OCI-LY7 (cell line): ENCODE measurements at regions not wholly inside any gene's neighbourhood (a gene's known extent, or its start where the extent isn't known, plus 50 kb on each side); places are given as distances from the start of the nearest gene placed in this dataset.

ENCODE experiments used
- BruUV-seq: library from RNA; stranded (reverse); fragments of 400-500 nt; replicated peaks from 2 replicates; lab custom pipeline; 2021; lab: Mats Ljungman, UMichigan
- CTCF ChIA-PET: fragments of 300-600 bp; sonication (Branson Sonifier 250); formaldehyde crosslinking; loops from one replicate; lab custom pipeline; 2022; ENCODE audit warnings: antibody characterized with exemption; ENCODE audit not compliant: unreplicated experiment; lab: Charles Lee
- POLR2A ChIA-PET: fragments of 300-600 bp; sonication (Branson Sonifier 250); formaldehyde crosslinking; loops from one replicate; lab custom pipeline; 2022; ENCODE audit warnings: antibody characterized with exemption; lab: Charles Lee
- DNase-seq: peaks from one replicate; pipeline ENCODE4 v3.0.0-alpha.2; 2015; ENCODE audit warnings: low spot score
- H2AFZ ChIP-seq: fragments of 200-600 bp; sonication (generic), shearing (Covaris generic); 2 replicates; pipeline ENCODE4 v1.6.1; 2014; ENCODE audit warnings: mild to moderate bottlenecking, antibody characterized with exemption, low read length, moderate library complexity
- H3K27ac ChIP-seq: fragments of 200-600 bp; sonication (generic); 2 replicates; pipeline ENCODE4 v1.5.1; 2014; ENCODE audit warnings: mixed run types, low read depth, mild to moderate bottlenecking, moderate library complexity, low read length, inconsistent platforms; ENCODE audit not compliant: poor library complexity, severe bottlenecking
- H3K36me3 ChIP-seq: fragments of 200-600 bp; sonication (generic); 2 replicates; pipeline ENCODE4 v1.6.1; 2014; ENCODE audit warnings: mild to moderate bottlenecking, antibody characterized with exemption, low read length, moderate library complexity, mixed read lengths; ENCODE audit not compliant: insufficient read depth
- H3K4me1 ChIP-seq: fragments of 200-600 bp; sonication (generic); 2 replicates; pipeline ENCODE4 v1.5.1; 2014; ENCODE audit warnings: mild to moderate bottlenecking, low read length; ENCODE audit not compliant: insufficient read depth, poor library complexity, severe bottlenecking
- H3K4me2 ChIP-seq: fragments of 200-600 bp; sonication (generic); 2 replicates; pipeline ENCODE4 v1.6.1; 2014; ENCODE audit warnings: mild to moderate bottlenecking, low read length
- H3K4me3 ChIP-seq: fragments of 200-600 bp; sonication (generic); 2 replicates; pipeline ENCODE4 v1.5.1; 2014; ENCODE audit warnings: mild to moderate bottlenecking, low read depth, low read length; ENCODE audit not compliant: poor library complexity, severe bottlenecking
- H3K79me2 ChIP-seq: fragments of 200-600 bp; sonication (generic); 2 replicates; pipeline ENCODE4 v1.6.1; 2016; ENCODE audit warnings: low read depth, mild to moderate bottlenecking, low read length, moderate library complexity, mixed read lengths; ENCODE audit not compliant: insufficient read depth
- H3K9me2 ChIP-seq: fragments of 200-600 bp; sonication (generic); 2 replicates; pipeline ENCODE4 v1.6.1; 2016; ENCODE audit warnings: mild to moderate bottlenecking, low read length, mixed read lengths; ENCODE audit not compliant: insufficient read depth
- H3K9me3 ChIP-seq: fragments of 200-600 bp; sonication (generic); 2 replicates; pipeline ENCODE4 v1.6.1; 2014; ENCODE audit warnings: mild to moderate bottlenecking, mixed run types, low read length, mixed read lengths
- H4K20me1 ChIP-seq: fragments of 200-600 bp; sonication (generic); 2 replicates; pipeline ENCODE4 v1.6.1; 2014; ENCODE audit warnings: mild to moderate bottlenecking, antibody characterized with exemption, low read length, moderate library complexity, mixed read lengths; ENCODE audit not compliant: insufficient read depth
- CTCF ChIP-seq: fragments of 200-600 bp; sonication (generic); conservative IDR thresholded peaks from 2 replicates; pipeline ENCODE4 v1.5.1; 2014; ENCODE audit warnings: mild to moderate bottlenecking, antibody characterized with exemption, low read length, moderate library complexity, mixed read lengths
- EZH2phosphoT487 ChIP-seq: fragments of 200-600 bp; sonication (generic); IDR thresholded peaks from 2 replicates; pipeline ENCODE4 v1.6.1; 2018; ENCODE audit warnings: low read depth, borderline replicate concordance, mild to moderate bottlenecking, mixed run types, antibody characterized with exemption, low read length, moderate library complexity, mixed read lengths
- intact Hi-C: fragments of 100-400 bp; cut with micrococcal nuclease; formaldehyde crosslinking; loops from one replicate; pipeline ENCODE4 v1.10.0; 2022; ENCODE audit not compliant: unreplicated experiment

GRCh38 chr5:85225388-85225787 lies 840.7 kb upstream of the EDIL3 start:
- Histone ChIP-seq H2AFZ (no peak overlapping the region), H3K9me2 (no peaks in the 10 kb centered on the region), H4K20me1 (no peaks in the 10 kb centered on the region), H3K79me2 (no peaks in the 10 kb centered on the region), H3K4me2 (no peak overlapping the region), H3K9me3 (no peaks in the 10 kb centered on the region), H3K27ac (no peak overlapping the region), H3K36me3 (no peaks in the 10 kb centered on the region), H3K4me1 (no peaks in the 10 kb centered on the region), H3K4me3 (no peak overlapping the region)
- intact Hi-C loops = no loop called here
- BruUV-seq = no TSS peak
- TF ChIP-seq EZH2phosphoT487 (no peak), CTCF (no peak)
- ChIA-PET POLR2A (interaction anchor here (0.9 kb wide), 2 partner anchors 10 to 12 kb away, joined by 3 read pairs; no protein-coding TSS in a partner anchor), CTCF (no interaction called here)
- no peak for DNase-seq

DNA sequence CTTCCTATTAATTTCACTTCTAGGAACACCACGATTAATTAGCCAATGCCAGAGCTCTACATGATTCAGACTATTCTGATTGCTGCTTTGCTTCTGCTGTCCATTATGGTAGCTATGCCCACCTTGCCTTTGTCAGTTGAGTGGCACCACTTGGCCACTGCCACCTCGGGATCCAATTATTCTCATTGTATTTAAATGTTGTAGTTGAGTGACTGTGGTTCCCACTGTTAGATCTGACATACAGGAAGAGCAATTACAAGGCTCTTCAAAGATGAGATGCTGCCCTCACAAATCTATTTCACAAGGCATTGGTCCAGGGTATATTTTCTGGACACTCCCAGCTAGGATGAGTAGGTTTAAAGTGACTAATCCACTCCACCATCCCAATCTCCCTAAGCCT lies 864.5 kb upstream of the EDIL3 start:
- H3K9me3 ChIP-seq = no peaks in the 10 kb centered on the region
- H3K36me3 ChIP-seq = no peaks in the 10 kb centered on the region
- TF ChIP-seq EZH2phosphoT487 (no peak), CTCF (no peak)
- intact Hi-C loops = no loop called here
- ChIA-PET POLR2A (no interaction called here), CTCF (no interaction called here)
- H3K9me2 ChIP-seq = no peaks in the 10 kb centered on the region
- DNase-seq = no peak
- no peak overlapping the region for H3K4me3 ChIP-seq
- H3K4me1 ChIP-seq = no peaks in the 10 kb centered on the region
- H3K4me2 ChIP-seq = no peak overlapping the region
- H3K27ac ChIP-seq = no peak overlapping the region
- no peak overlapping the region for H2AFZ ChIP-seq
- no TSS peak for BruUV-seq
- H4K20me1 ChIP-seq = no peaks in the 10 kb centered on the region
- H3K79me2 ChIP-seq = no peaks in the 10 kb centered on the region

- no peaks in the 10 kb centered on the region for H3K4me1 ChIP-seq
- no peaks in the 10 kb centered on the region for H4K20me1 ChIP-seq
- H3K4me3 ChIP-seq = no peak overlapping the region
- BruUV-seq = no TSS peak
- no peaks in the 10 kb centered on the region for H3K9me3 ChIP-seq
- no peaks in the 10 kb centered on the region for H3K36me3 ChIP-seq
- CTCF ChIA-PET = no interaction called here
- no peaks in the 10 kb centered on the region for H3K9me2 ChIP-seq
- no peak overlapping the region for H3K4me2 ChIP-seq
- H2AFZ ChIP-seq = no peak overlapping the region
- intact Hi-C loops = no loop called here
- no peak overlapping the region for H3K27ac ChIP-seq
- DNase-seq = no peak
- no peak for TF ChIP-seq CTCF
- no peak for TF ChIP-seq EZH2phosphoT487
- no peaks in the 10 kb centered on the region for H3K79me2 ChIP-seq
- POLR2A ChIA-PET = no interaction called here
These were observed 878.4 kb upstream of the EDIL3 start for GRCh38 chr5:85263125-85263524.
